ENCODE measurements at regions not wholly inside any gene's neighbourhood (a gene's known extent, or its start where the extent isn't known, plus 50 kb on each side); places are given as distances from the start of the nearest gene placed in this dataset.

DNA sequence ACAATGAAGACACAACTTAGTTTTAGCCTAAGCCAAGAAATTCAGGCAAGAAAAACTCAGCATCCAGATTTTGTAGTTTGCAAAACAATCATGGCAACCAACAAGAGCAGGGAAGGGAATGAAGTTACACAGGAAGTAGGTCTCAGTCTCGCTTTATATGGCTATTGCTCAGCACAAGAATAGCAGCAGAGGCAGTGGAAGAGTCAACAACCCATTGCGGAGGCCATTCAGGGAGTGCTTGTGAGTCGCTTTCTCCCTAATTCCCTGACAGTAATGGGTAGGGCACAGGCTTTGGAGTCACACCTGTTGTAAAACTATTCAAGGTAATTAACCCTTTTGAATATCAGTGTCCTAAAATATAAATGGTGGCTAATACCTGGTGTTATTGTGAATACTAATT, 238.5 kb downstream of the HDGFL1 start:
- DNase-seq (ENCODE audit: low read depth), result no peak
- H3K4me3 ChIP-seq (ENCODE audit: low read length), result no peak overlapping the region
- TF ChIP-seq, protein P1, sequence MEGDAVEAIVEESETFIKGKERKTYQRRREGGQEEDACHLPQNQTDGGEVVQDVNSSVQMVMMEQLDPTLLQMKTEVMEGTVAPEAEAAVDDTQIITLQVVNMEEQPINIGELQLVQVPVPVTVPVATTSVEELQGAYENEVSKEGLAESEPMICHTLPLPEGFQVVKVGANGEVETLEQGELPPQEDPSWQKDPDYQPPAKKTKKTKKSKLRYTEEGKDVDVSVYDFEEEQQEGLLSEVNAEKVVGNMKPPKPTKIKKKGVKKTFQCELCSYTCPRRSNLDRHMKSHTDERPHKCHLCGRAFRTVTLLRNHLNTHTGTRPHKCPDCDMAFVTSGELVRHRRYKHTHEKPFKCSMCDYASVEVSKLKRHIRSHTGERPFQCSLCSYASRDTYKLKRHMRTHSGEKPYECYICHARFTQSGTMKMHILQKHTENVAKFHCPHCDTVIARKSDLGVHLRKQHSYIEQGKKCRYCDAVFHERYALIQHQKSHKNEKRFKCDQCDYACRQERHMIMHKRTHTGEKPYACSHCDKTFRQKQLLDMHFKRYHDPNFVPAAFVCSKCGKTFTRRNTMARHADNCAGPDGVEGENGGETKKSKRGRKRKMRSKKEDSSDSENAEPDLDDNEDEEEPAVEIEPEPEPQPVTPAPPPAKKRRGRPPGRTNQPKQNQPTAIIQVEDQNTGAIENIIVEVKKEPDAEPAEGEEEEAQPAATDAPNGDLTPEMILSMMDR (conservative IDR thresholded peaks at IDR 0.05; ENCODE audit: low read depth, low read length), result no peak

DNA sequence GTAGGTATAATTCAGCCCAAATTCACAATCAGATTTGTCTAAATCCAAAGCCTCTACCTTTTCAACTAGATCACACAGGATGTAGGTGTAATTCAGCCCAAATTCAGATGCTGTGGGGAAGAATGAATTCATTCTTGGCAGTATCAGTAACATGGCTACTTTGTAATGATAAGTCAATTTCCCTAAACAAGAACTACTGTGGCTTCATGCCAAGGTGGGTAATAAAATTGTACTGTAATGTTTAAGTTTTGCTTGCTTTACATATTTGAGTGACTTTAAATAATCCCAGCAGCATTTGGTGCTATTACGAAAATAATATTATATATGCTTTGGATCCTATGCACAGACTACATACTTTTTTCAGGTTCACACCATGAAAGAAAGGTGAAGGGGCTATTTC, 239.1 kb downstream of the HDGFL1 start:
- TF ChIP-seq, protein P1 (conservative IDR thresholded peaks at IDR 0.05; ENCODE audit: low read depth, low read length), result no peak
- no peak overlapping the region for H3K4me3 ChIP-seq (ENCODE audit: low read length)
- no peak for DNase-seq (ENCODE audit: low read depth)

DNA sequence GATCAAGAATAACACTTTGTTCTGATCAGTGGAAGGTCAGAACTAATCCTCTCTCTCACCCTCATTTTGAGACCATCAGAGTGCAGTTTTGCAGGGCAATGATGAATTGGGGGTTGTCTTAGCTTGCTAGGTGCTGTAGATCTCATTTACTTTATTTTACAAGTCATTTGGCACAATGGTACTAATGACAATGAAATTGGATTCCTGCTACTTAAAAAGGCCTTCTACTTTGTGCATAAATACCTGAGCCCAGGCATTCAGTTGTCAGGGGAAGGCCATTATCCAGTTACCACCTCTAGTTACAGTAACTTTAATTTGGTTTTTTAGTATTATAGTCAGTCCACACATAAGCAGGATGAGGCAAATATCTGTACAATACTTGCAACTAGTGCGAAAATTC, 240.0 kb downstream of the HDGFL1 start:
- TF ChIP-seq, protein P1 (conservative IDR thresholded peaks at IDR 0.05; ENCODE audit: low read depth, low read length), result no peak
- no peak for DNase-seq (ENCODE audit: low read depth)
- no peak overlapping the region for H3K4me3 ChIP-seq (ENCODE audit: low read length)

DNA sequence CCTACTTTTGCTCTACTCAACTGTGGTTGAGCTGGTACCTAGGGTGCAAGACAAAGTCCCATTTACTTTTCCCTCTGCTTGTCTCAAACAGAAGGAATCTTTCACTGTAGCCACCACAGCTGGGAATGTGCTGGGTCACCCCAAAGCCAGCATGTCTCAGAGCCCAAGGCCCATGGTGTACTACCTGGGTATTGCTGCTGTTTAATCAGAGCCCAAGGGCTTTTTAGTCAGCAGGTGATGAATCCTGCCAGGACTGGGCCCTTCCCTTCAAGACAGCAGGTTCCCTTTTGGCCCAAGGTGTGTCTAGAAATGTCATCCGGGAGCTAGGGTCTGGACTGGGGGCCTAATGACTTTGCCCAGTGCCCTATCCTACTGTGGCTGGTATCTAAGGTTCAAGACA, 249.8 kb downstream of the HDGFL1 start:
- H3K4me3 ChIP-seq (ENCODE audit: low read length), result no peak overlapping the region
- DNase-seq (ENCODE audit: low read depth), result no peak
- TF ChIP-seq, protein P1 (conservative IDR thresholded peaks at IDR 0.05; ENCODE audit: low read depth, low read length), result no peak

DNA sequence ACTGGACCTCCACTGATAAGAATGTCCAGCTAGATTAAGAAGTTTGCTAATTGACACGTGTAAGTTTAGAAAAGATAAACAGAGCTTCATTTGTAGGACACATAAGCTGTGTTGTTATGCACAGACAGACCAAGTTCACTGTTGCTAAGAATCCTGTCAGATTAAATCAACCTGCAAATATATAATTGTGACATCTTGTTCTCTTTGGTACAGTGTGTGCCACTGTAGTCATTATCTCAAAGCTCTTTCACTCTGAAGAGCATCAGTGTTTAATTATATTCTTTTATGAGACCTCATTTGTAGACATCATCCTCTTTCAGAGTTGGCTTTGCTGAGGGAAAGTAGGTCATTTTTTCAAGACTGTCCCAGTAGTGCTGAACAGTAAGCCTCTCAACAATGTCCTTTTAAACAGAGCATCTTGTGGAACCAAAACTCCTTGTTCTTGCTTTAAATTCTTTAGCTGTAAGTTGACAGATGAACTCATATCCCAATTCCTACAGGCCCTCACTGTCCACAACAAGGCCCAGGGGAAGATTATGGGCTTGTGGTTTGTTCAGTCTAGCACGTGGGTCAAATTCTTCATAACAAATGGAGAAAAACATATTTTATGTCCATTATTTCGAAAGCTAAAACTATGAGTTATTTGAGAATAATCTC, 252.4 kb downstream of the HDGFL1 start:
- TF ChIP-seq, protein P1 (conservative IDR thresholded peaks at IDR 0.05; ENCODE audit: low read depth, low read length), result no peak
- no peak overlapping the region for H3K4me3 ChIP-seq (ENCODE audit: low read length)
- DNase-seq (ENCODE audit: low read depth), result no peak

DNA sequence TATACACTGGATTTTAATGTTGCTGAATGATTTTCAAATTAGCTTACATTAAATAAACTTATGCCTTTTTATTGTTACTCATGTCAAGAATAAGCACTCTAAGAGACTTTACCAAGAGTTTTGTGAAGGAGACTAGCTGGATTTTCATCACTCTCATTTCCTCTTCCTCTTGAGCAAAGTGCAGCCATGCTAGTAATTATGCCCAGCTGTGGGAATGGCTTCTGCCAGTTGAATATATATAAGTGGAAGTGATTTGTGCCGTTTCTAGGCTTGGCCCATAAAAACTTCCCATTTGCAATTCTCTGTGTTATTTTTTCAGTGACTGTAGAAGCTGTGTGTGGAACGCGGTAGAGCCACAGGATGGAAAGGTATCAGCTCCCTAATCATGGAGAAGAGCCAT, 255.8 kb downstream of the HDGFL1 start:
- no peak for DNase-seq (ENCODE audit: low read depth)
- H3K4me3 ChIP-seq (ENCODE audit: low read length), result no peak overlapping the region
- TF ChIP-seq, protein P1 (conservative IDR thresholded peaks at IDR 0.05; ENCODE audit: low read depth, low read length), result no peak

DNA sequence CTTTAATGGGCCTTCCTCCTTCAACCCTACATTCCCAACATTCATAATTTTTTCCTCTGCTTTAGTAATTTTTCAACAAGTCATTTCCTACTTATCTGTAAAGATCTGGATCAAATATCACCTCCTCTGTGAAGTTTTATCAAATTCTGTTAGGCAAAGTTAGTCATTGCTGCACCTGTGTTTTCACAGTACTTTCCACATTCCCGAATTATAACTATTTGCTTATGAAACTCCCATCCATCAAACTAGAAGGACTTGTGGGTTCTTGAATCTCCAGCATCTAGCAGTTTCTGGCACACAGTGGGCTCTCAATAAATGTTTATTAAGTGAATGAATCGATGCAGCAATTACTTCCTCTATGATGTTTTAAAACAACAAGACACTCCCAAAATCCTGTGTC, 257.6 kb downstream of the HDGFL1 start:
- TF ChIP-seq, protein P1 (conservative IDR thresholded peaks at IDR 0.05; ENCODE audit: low read depth, low read length), result no peak
- no peak for DNase-seq (ENCODE audit: low read depth)
- H3K4me3 ChIP-seq (ENCODE audit: low read length), result no peak overlapping the region
